Daoy (cell line): ENCODE measurements at regions not wholly inside any gene's neighbourhood (a gene's known extent, or its start where the extent isn't known, plus 50 kb on each side); places are given as distances from the start of the nearest gene placed in this dataset.

Experiments
- DNase-seq: peaks from one replicate; pipeline ENCODE4 v3.0.0-alpha.2; 2015; ENCODE audit warnings: low read depth

DNA sequence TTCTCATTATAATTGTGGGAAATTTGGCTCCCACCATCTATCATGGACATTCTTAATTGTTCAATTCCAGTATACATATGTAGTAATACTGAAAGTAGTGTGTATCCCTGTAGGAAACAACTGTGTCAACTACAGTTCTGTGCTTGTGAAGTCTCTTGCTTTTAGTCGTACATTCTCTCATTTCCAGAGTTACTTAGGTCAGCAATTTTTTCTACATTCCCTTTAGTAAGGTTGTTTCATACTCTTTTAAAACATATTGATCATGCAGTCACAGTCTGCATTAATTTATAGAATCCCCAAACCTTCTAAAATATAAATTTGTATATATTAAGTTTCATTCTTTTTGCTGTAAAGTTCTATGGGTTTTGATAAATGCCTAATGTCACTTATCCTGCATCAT is 289.2 kb upstream of the PCDH10 start:
- DNase-seq = no peak

DNA sequence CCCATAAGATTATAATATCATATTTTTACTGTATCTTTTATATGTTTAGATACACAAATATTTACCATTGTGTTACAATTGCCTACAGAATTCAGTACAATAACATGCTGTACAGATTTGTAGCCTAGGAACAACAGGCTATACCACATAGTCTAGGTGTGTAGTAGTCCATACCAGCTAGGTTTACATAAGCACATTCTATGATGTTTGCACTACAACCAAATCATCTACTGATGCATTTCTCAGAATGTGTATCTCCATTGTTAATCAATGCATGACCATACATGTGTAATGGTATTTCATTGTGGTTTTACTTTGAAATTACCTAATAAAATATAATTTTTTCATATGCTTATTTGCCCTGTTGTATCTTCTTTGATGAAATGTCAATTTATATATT is 288.1 kb upstream of the PCDH10 start:
- DNase-seq = no peak

- DNase-seq = no peak
These were observed 285.5 kb upstream of the PCDH10 start for GRCh38 chr4:132863619-132864018.

DNA sequence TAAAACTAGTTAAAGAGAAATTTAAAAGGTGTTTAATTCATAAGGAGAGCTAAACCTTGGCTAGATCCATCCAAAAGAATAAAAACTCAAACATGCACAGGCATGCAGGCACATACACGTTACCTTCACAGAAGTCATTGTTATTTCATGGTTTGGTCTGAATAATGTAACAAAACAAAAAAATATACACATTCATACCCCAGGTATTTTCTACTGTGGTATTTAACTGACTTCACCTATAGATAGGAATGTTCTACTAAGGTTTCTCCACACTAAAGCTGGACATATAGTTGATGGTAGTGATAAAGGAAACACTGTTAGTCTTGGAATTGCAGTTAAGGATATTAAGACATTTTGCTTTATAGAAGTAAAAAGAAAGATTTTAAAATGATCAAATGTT is 283.6 kb upstream of the PCDH10 start:
- DNase-seq = no peak

- no peak for DNase-seq
These were observed 283.2 kb upstream of the PCDH10 start for GRCh38 chr4:132865922-132866321.

GRCh38 chr4:132866616-132867015 is 282.5 kb upstream of the PCDH10 start:
- no peak for DNase-seq

- DNase-seq = no peak
These were observed 255.3 kb upstream of the PCDH10 start for GRCh38 chr4:132893787-132894186.

GRCh38 chr4:132901224-132901623 is 247.9 kb upstream of the PCDH10 start:
- no peak for DNase-seq

- DNase-seq = no peak
These were observed 238.8 kb upstream of the PCDH10 start for GRCh38 chr4:132910229-132910748.

- no peak for DNase-seq
These were observed 231.0 kb upstream of the PCDH10 start for GRCh38 chr4:132918096-132918495.

- DNase-seq = no peak
These were observed 225.6 kb upstream of the PCDH10 start for GRCh38 chr4:132923516-132923915.

- no peak for DNase-seq
These were observed 214.2 kb upstream of the PCDH10 start for GRCh38 chr4:132934911-132935310.

GRCh38 chr4:132955146-132955545 is 193.9 kb upstream of the PCDH10 start:
- DNase-seq = no peak

GRCh38 chr4:132956962-132957361 is 192.1 kb upstream of the PCDH10 start:
- no peak for DNase-seq

GRCh38 chr4:132958457-132959263 is 190.4 kb upstream of the PCDH10 start:
- DNase-seq = no peak

- DNase-seq = no peak
These were observed 167.5 kb upstream of the PCDH10 start for GRCh38 chr4:132981611-132982010.

DNA sequence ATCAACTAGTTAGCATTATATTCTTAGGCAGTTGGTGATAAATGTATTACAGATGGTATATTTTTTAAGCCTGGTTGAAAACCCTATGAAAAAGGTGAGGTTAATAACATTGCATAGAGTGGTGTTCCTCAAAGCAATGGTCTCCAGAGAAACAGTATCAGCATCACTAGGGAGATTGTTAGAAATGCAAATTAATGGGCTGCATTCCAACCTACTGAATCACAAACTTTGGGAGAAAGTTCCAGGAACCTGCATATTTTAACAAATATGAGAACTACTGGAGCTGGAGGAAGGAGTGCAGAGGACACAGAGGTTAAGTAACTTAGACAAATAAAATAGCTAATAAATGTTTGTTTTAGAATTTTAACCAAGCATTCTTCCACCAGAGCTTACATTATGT is 166.9 kb upstream of the PCDH10 start:
- DNase-seq = no peak

DNA sequence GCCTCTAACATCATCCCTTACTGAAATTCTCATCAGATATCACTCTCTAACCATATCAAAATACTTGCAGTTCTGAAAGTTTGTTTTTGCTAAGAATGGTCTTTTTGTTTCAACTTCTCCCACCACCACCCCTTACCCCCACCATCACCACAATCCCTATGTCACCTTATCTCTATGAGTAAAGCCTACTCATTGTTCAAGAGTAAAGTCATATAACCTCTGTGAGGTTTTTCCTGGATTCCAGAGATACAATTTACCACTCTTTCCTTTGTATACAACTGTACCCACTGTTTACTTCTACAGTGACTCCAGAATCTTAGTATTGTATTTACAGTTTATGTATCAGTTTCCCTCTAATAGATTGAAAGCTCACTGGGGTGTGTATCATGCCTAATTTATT is 158.0 kb upstream of the PCDH10 start:
- DNase-seq = no peak

DNA sequence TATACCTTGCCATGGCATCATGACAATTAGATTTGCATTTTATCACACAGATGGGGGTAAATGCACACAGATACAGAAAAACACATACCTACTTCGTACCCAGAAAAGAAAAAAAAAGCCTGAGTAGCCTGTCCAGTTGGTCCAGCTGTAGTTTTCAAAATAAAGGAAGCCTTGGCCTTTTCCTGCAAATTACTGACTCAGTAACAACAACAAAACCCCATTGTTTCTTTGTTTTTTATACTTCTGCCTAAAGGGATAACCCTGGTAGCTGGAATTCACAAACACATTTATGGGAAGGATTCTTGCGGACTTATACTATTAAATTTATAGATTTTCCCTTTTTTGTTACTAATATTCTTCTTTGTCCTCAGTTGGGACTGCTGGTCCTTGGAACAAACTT is 156.4 kb upstream of the PCDH10 start:
- DNase-seq = no peak

GRCh38 chr4:132998585-132999230 is 150.4 kb upstream of the PCDH10 start:
- DNase-seq = no peak

DNA sequence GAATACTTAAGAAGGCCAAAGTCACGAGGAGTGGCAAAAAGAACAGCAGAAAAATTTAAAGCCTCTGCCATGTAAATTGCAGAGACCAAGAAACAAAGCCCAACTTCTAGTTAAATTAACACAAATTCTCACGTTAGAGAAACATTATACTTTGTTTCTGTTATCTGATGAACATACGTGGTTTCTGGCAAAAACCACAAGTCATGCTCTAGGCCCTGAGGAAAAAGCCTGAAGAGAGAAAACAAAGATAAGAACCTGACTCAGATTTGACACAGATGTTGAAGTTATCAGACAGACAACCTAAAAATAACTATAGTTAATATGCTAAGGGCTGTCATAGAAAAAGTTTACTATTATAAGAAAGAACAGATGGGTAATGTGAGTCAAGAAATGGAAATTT is 149.1 kb upstream of the PCDH10 start:
- DNase-seq = peak; percentile 30

DNA sequence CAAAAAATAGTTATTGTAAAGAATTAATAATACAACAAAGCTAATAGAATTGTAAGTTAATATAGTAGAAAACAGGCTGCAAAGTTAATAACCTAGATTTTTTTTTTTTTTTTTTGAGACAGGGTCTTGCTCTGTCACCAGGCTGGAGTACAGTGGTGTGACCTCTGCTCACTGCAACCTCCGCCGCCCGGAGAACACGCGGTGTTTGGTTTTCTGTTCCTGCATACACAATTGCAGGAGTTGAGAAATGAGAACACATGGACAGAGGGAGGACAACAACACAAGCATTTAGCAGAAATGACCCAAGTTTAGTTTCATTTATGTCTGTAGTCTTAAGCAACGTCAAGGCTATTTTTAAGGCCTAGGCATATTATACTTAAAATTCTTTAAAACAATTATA is 145.9 kb upstream of the PCDH10 start:
- no peak for DNase-seq

GRCh38 chr4:133014473-133015135 is 134.5 kb upstream of the PCDH10 start:
- DNase-seq = no peak
